ENCODE measurements at regions not wholly inside any gene's neighbourhood (a gene's known extent, or its start where the extent isn't known, plus 50 kb on each side); places are given as distances from the start of the nearest gene placed in this dataset.
"Not testable (repeated sequence)": the region's sequence is repeated elsewhere in the genome, so short reads cannot be mapped to it uniquely, and the experiment has no call there.

GRCh38 chr9:67257894-67258293, 265.5 kb upstream of the SPATA31A3 start:
- H3K27me3 Mint-ChIP-seq (ENCODE audit: insufficient read depth, unreplicated experiment); H3K4me3 Mint-ChIP-seq (ENCODE audit: unreplicated experiment); H3K9me3 ChIP-seq; POLR2A ChIA-PET; DNase-seq; H3K36me3 ChIP-seq (ENCODE audit: control insufficient read depth, insufficient read depth, low read length); BruUV-seq (replicated peaks); H3K36me3 Mint-ChIP-seq (ENCODE audit: insufficient read depth, unreplicated experiment); H3K4me3 ChIP-seq (ENCODE audit: low read depth, low read length); H3K4me1 ChIP-seq; H3K4me1 Mint-ChIP-seq (ENCODE audit: low read depth, unreplicated experiment); CTCF ChIA-PET; H3K27me3 ChIP-seq (replicated peaks; ENCODE audit: control insufficient read depth, insufficient read depth, low read length); intact Hi-C loops (cut with micrococcal nuclease; ENCODE audit: unreplicated experiment); H3K27ac Mint-ChIP-seq (ENCODE audit: unreplicated experiment); H3K9me3 Mint-ChIP-seq (ENCODE audit: unreplicated experiment): not testable (repeated sequence)

- H3K4me3 ChIP-seq (ENCODE audit: low read depth, low read length); CTCF ChIA-PET; H3K4me1 Mint-ChIP-seq (ENCODE audit: low read depth, unreplicated experiment); H3K4me1 ChIP-seq; H3K4me3 Mint-ChIP-seq (ENCODE audit: unreplicated experiment); DNase-seq; H3K36me3 ChIP-seq (ENCODE audit: control insufficient read depth, insufficient read depth, low read length); H3K9me3 ChIP-seq; H3K27me3 Mint-ChIP-seq (ENCODE audit: insufficient read depth, unreplicated experiment); POLR2A ChIA-PET; H3K36me3 Mint-ChIP-seq (ENCODE audit: insufficient read depth, unreplicated experiment); intact Hi-C loops (cut with micrococcal nuclease; ENCODE audit: unreplicated experiment); H3K27me3 ChIP-seq (replicated peaks; ENCODE audit: control insufficient read depth, insufficient read depth, low read length); H3K27ac Mint-ChIP-seq (ENCODE audit: unreplicated experiment); H3K9me3 Mint-ChIP-seq (ENCODE audit: unreplicated experiment); BruUV-seq (replicated peaks): not testable (repeated sequence)
These were observed 256.6 kb upstream of the SPATA31A3 start for GRCh38 chr9:67248967-67249366.

DNA sequence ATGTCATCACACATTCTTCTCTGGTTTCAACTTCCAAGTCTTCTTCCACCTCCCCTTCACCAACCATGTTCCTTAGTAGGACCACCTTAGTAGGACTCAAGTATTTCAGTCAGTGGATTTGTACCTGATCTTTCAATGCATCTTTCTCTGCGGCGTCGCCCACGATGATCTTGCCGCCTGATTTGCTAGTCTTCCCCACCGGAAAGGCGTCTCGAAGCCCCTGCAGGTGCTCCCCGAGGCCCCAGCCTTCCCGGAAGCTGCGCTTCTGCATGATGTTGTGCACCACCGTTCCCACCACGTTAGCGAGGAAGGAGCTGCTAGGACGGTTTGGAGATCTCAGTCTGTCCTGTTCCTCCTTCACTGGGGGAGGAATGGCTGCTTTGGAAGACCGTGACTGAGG, 219.7 kb upstream of the SPATA31A3 start:
- H3K36me3 ChIP-seq (ENCODE audit: control insufficient read depth, insufficient read depth, low read length); H3K27me3 Mint-ChIP-seq (ENCODE audit: insufficient read depth, unreplicated experiment); H3K4me1 Mint-ChIP-seq (ENCODE audit: low read depth, unreplicated experiment); H3K4me3 ChIP-seq (ENCODE audit: low read depth, low read length); intact Hi-C loops (cut with micrococcal nuclease; ENCODE audit: unreplicated experiment); CTCF ChIA-PET; H3K27ac Mint-ChIP-seq (ENCODE audit: unreplicated experiment); DNase-seq; H3K4me1 ChIP-seq; H3K9me3 ChIP-seq; H3K4me3 Mint-ChIP-seq (ENCODE audit: unreplicated experiment); POLR2A ChIA-PET; BruUV-seq (replicated peaks); H3K9me3 Mint-ChIP-seq (ENCODE audit: unreplicated experiment); H3K27me3 ChIP-seq (replicated peaks; ENCODE audit: control insufficient read depth, insufficient read depth, low read length); H3K36me3 Mint-ChIP-seq (ENCODE audit: insufficient read depth, unreplicated experiment): not testable (repeated sequence)

DNA sequence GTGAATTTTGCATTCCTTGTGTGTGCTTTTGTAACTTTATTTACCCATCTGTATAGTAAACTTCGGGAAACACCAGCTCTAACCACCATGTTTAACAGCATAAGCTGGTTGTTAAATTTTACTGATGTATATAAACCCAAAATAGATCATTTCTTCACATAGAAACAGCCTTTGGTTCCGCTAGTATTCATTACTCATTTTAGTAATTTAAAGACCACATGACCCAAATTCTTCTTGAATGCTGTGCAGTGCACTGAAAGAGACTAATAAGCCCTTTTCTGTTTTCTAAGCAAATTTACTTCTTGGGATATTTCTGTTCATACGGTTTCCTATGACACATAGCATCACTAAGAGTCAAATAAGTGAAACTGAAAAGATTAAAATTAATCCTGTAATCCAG, 218.5 kb upstream of the SPATA31A3 start:
- H3K9me3 Mint-ChIP-seq (ENCODE audit: unreplicated experiment); BruUV-seq (replicated peaks); H3K27me3 ChIP-seq (replicated peaks; ENCODE audit: control insufficient read depth, insufficient read depth, low read length); H3K9me3 ChIP-seq; POLR2A ChIA-PET; H3K4me1 ChIP-seq; H3K36me3 ChIP-seq (ENCODE audit: control insufficient read depth, insufficient read depth, low read length); H3K27me3 Mint-ChIP-seq (ENCODE audit: insufficient read depth, unreplicated experiment); CTCF ChIA-PET; H3K4me1 Mint-ChIP-seq (ENCODE audit: low read depth, unreplicated experiment); H3K27ac Mint-ChIP-seq (ENCODE audit: unreplicated experiment); H3K4me3 ChIP-seq (ENCODE audit: low read depth, low read length); DNase-seq; H3K36me3 Mint-ChIP-seq (ENCODE audit: insufficient read depth, unreplicated experiment); intact Hi-C loops (cut with micrococcal nuclease; ENCODE audit: unreplicated experiment); H3K4me3 Mint-ChIP-seq (ENCODE audit: unreplicated experiment): not testable (repeated sequence)

- DNase-seq; H3K4me1 Mint-ChIP-seq (ENCODE audit: low read depth, unreplicated experiment); H3K9me3 ChIP-seq; H3K4me3 ChIP-seq (ENCODE audit: low read depth, low read length); H3K4me3 Mint-ChIP-seq (ENCODE audit: unreplicated experiment); H3K27me3 Mint-ChIP-seq (ENCODE audit: insufficient read depth, unreplicated experiment); POLR2A ChIA-PET; H3K27me3 ChIP-seq (replicated peaks; ENCODE audit: control insufficient read depth, insufficient read depth, low read length); H3K36me3 ChIP-seq (ENCODE audit: control insufficient read depth, insufficient read depth, low read length); BruUV-seq (replicated peaks); H3K9me3 Mint-ChIP-seq (ENCODE audit: unreplicated experiment); H3K36me3 Mint-ChIP-seq (ENCODE audit: insufficient read depth, unreplicated experiment); CTCF ChIA-PET; H3K4me1 ChIP-seq; H3K27ac Mint-ChIP-seq (ENCODE audit: unreplicated experiment); intact Hi-C loops (cut with micrococcal nuclease; ENCODE audit: unreplicated experiment): not testable (repeated sequence)
These were observed 216.6 kb upstream of the SPATA31A3 start for GRCh38 chr9:67208831-67209437.

DNA sequence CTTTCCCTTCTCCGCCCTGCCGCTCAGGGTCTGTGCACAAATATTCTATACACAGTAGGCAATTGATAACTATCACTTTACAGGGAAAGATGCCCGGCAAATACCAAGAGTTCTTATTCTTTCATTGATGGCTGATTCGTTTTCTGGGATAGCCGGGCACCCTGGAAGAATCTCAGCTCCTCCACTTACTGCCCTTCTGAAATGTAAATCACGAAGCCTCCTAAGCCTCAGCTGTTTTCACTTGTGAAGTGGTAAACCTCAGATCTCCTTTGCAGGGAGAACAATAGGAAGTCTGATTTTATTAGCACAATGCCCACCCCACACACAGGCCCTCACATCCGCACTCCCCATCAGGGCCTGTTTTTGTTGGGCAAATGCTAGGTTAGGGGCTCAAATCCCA, 203.8 kb upstream of the SPATA31A3 start:
- H3K27me3 Mint-ChIP-seq (ENCODE audit: insufficient read depth, unreplicated experiment); H3K4me3 ChIP-seq (ENCODE audit: low read depth, low read length); H3K9me3 ChIP-seq; H3K4me3 Mint-ChIP-seq (ENCODE audit: unreplicated experiment); DNase-seq; CTCF ChIA-PET; H3K27ac Mint-ChIP-seq (ENCODE audit: unreplicated experiment); H3K4me1 Mint-ChIP-seq (ENCODE audit: low read depth, unreplicated experiment); H3K36me3 ChIP-seq (ENCODE audit: control insufficient read depth, insufficient read depth, low read length); H3K9me3 Mint-ChIP-seq (ENCODE audit: unreplicated experiment); H3K27me3 ChIP-seq (replicated peaks; ENCODE audit: control insufficient read depth, insufficient read depth, low read length); H3K4me1 ChIP-seq; BruUV-seq (replicated peaks); intact Hi-C loops (cut with micrococcal nuclease; ENCODE audit: unreplicated experiment); POLR2A ChIA-PET; H3K36me3 Mint-ChIP-seq (ENCODE audit: insufficient read depth, unreplicated experiment): not testable (repeated sequence)

DNA sequence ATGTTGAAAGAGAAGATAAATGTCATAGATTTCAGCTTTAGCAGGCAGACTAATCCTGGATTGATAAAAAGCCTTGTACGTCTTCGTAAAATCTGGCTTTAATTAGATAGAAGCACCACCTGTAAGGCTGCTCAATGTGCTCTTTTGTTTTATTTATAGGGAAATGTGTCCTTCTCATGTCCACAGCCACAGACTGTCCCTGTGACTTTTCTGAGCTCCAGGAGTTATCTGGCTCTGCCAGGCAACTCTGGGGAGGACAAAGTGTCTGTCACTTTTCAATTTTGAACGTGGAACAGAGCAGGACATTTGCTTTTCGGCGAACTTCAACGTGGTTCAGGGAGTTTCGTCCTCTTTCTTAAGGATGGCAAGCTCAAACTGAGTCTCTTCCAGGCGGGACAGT, 203.0 kb upstream of the SPATA31A3 start:
- CTCF ChIA-PET; H3K9me3 ChIP-seq; intact Hi-C loops (cut with micrococcal nuclease; ENCODE audit: unreplicated experiment); BruUV-seq (replicated peaks); H3K4me3 Mint-ChIP-seq (ENCODE audit: unreplicated experiment); DNase-seq; H3K27ac Mint-ChIP-seq (ENCODE audit: unreplicated experiment); H3K27me3 ChIP-seq (replicated peaks; ENCODE audit: control insufficient read depth, insufficient read depth, low read length); H3K36me3 Mint-ChIP-seq (ENCODE audit: insufficient read depth, unreplicated experiment); H3K4me3 ChIP-seq (ENCODE audit: low read depth, low read length); H3K4me1 Mint-ChIP-seq (ENCODE audit: low read depth, unreplicated experiment); H3K27me3 Mint-ChIP-seq (ENCODE audit: insufficient read depth, unreplicated experiment); H3K36me3 ChIP-seq (ENCODE audit: control insufficient read depth, insufficient read depth, low read length); H3K9me3 Mint-ChIP-seq (ENCODE audit: unreplicated experiment); H3K4me1 ChIP-seq; POLR2A ChIA-PET: not testable (repeated sequence)

All from Caco-2 (cell line).